Trophoblast cell (in vitro differentiated cells and primary cell): ENCODE measurements at regions not wholly inside any gene's neighbourhood (a gene's known extent, or its start where the extent isn't known, plus 50 kb on each side); places are given as distances from the start of the nearest gene placed in this dataset.

Experiments
- DNase-seq, 2 donors: peaks; one replicate each; pipeline ENCODE4 v3.0.0-alpha.2; 2016
- H2AFZ ChIP-seq: 2 replicates; pipeline ENCODE4 v1.6.1; 2013; ENCODE audit warnings: low read length, moderate library complexity, mild to moderate bottlenecking; ENCODE audit not compliant: insufficient read depth, poor library complexity
- H2AK5ac ChIP-seq: 2 replicates; pipeline ENCODE4 v1.6.1; 2013; ENCODE audit warnings: mild to moderate bottlenecking, low read length
- H2BK120ac ChIP-seq: 2 replicates; pipeline ENCODE4 v1.6.1; 2013; ENCODE audit warnings: low read length, mild to moderate bottlenecking, moderate library complexity; ENCODE audit not compliant: insufficient read depth, poor library complexity
- H2BK12ac ChIP-seq: 2 replicates; pipeline ENCODE4 v1.6.1; 2013; ENCODE audit warnings: mild to moderate bottlenecking, low read length, moderate library complexity
- H2BK5ac ChIP-seq: 2 replicates; pipeline ENCODE4 v1.6.1; 2013; ENCODE audit warnings: low read length, low read depth, moderate library complexity, mild to moderate bottlenecking; ENCODE audit not compliant: poor library complexity
- H3K14ac ChIP-seq: 2 replicates; pipeline ENCODE4 v1.6.1; 2013; ENCODE audit warnings: mild to moderate bottlenecking, low read length
- H3K18ac ChIP-seq: 2 replicates; pipeline ENCODE4 v1.6.1; 2013; ENCODE audit warnings: mild to moderate bottlenecking, low read length
- H3K23ac ChIP-seq: 2 replicates; pipeline ENCODE4 v1.6.1; 2013; ENCODE audit warnings: low read length
- H3K27ac ChIP-seq: 2 replicates; pipeline ENCODE4 v1.5.1; 2013; ENCODE audit warnings: low read depth, mild to moderate bottlenecking, inconsistent platforms, low read length, moderate library complexity
- H3K27me3 ChIP-seq: 2 replicates; pipeline ENCODE4 v1.6.1; 2013; ENCODE audit warnings: inconsistent platforms, mild to moderate bottlenecking, low read length, moderate library complexity; ENCODE audit not compliant: insufficient read depth
- H3K36me3 ChIP-seq, 2 experiments: 1 replicate in 1 of 2; 2 replicates in 1 of 2; pipeline ENCODE4 v1.6.1; 2013; ENCODE audit warnings: low read length in 2 of 2, mild to moderate bottlenecking in 2 of 2, moderate library complexity in 1 of 2; ENCODE audit not compliant: insufficient read depth in 2 of 2, control insufficient read depth in 1 of 2
- H3K4ac ChIP-seq: 2 replicates; pipeline ENCODE4 v1.6.1; 2013; ENCODE audit warnings: low read depth, mild to moderate bottlenecking, low read length, moderate library complexity
- H3K4me1 ChIP-seq, 2 experiments: 1 replicate in 1 of 2; 2 replicates in 1 of 2; pipeline ENCODE4 v1.6.1; 2013; ENCODE audit warnings: low read length in 2 of 2, mild to moderate bottlenecking in 2 of 2, moderate library complexity in 1 of 2; ENCODE audit not compliant: insufficient read depth in 2 of 2, control insufficient read depth in 1 of 2
- H3K4me2 ChIP-seq: 2 replicates; pipeline ENCODE4 v1.6.1; 2013; ENCODE audit warnings: inconsistent platforms, mild to moderate bottlenecking, low read length, moderate library complexity
- H3K4me3 ChIP-seq: 2 replicates; pipeline ENCODE4 v1.5.1; 2013; ENCODE audit warnings: mild to moderate bottlenecking, low read depth, low read length, inconsistent platforms
- H3K79me1 ChIP-seq: one replicate; pipeline ENCODE4 v1.6.1; 2013; ENCODE audit warnings: low read length
- H3K79me2 ChIP-seq: 2 replicates; pipeline ENCODE4 v1.6.1; 2013; ENCODE audit warnings: low read length, mild to moderate bottlenecking; ENCODE audit not compliant: control insufficient read depth, insufficient read depth, poor library complexity
- H3K9ac ChIP-seq: 2 replicates; pipeline ENCODE4 v1.6.1; 2013; ENCODE audit warnings: mild to moderate bottlenecking, low read length
- H3K9me3 ChIP-seq: 2 replicates; pipeline ENCODE4 v1.6.1; 2013; ENCODE audit warnings: low read depth, mild to moderate bottlenecking, control low read depth, inconsistent platforms, low read length; ENCODE audit not compliant: insufficient read depth
- H4K12ac ChIP-seq: 2 replicates; pipeline ENCODE4 v1.6.1; 2013; ENCODE audit warnings: low read depth, mild to moderate bottlenecking, low read length, moderate library complexity
- H4K8ac ChIP-seq: 2 replicates; pipeline ENCODE4 v1.6.1; 2013; ENCODE audit warnings: low read depth, mild to moderate bottlenecking, low read length, moderate library complexity
- H4K91ac ChIP-seq: one replicate; pipeline ENCODE4 v1.6.1; 2013; ENCODE audit warnings: low read depth, mild to moderate bottlenecking, low read length, moderate library complexity
- WGBS: extraction: QIAGEN DNeasy Blood & Tissue Kit; methylation state at CpG from one replicate; pipeline ENCODE4 v1.1.7; 2013; ENCODE audit warnings: missing lambda C conversion rate; ENCODE audit not compliant: insufficient read length, insufficient coverage; ENCODE audit errors: extremely low coverage; 5-methylcytosine and 5-hydroxymethylcytosine counted together

GRCh38 chr7:33792041-33792440 lies 113.3 kb upstream of the BMPER start:
- H3K14ac ChIP-seq = no peak overlapping the region
- no peak overlapping the region for H2AK5ac ChIP-seq
- no peak overlapping the region for H3K23ac ChIP-seq
- H3K9ac ChIP-seq = no peak overlapping the region
- no peak overlapping the region for H4K8ac ChIP-seq
- H3K4me3 ChIP-seq = no peak overlapping the region
- no peak overlapping the region for H2BK5ac ChIP-seq
- no peak overlapping the region for H2AFZ ChIP-seq
- no peak overlapping the region for H2BK120ac ChIP-seq
- no peak overlapping the region for H3K4me2 ChIP-seq
- H3K79me2 ChIP-seq = no peaks in the 10 kb centered on the region
- no peak for DNase-seq
- H3K36me3 ChIP-seq = no peaks in the 10 kb centered on the region
- no peak overlapping the region for H3K18ac ChIP-seq
- peaks cover 0 to 7% of the 10 kb centered on the region in 2 experiments for H3K4me1 ChIP-seq
- no peak overlapping the region for H4K91ac ChIP-seq
- H3K9me3 ChIP-seq = peaks cover 3% of the 10 kb centered on the region
- H3K27ac ChIP-seq = no peak overlapping the region
- no peaks in the 10 kb centered on the region for H3K27me3 ChIP-seq
- H3K4ac ChIP-seq = no peak overlapping the region
- WGBS = no CpG with 5 or more reads among the region's 2 CpGs
- no peak overlapping the region for H2BK12ac ChIP-seq
- H4K12ac ChIP-seq = no peak overlapping the region
- H3K79me1 ChIP-seq = no peaks in the 10 kb centered on the region

- H3K4me2 ChIP-seq = no peak overlapping the region
- no peak overlapping the region for H2BK5ac ChIP-seq
- no peak overlapping the region for H2AFZ ChIP-seq
- peaks cover 0 to 7% of the 10 kb centered on the region in 2 experiments for H3K4me1 ChIP-seq
- H3K27me3 ChIP-seq = no peaks in the 10 kb centered on the region
- no peak overlapping the region for H2AK5ac ChIP-seq
- no CpG with 5 or more reads among the region's 4 CpGs for WGBS
- no peak overlapping the region for H3K4ac ChIP-seq
- no peak overlapping the region for H4K12ac ChIP-seq
- no peak for DNase-seq
- H3K27ac ChIP-seq = no peak overlapping the region
- no peaks in the 10 kb centered on the region for H3K79me2 ChIP-seq
- no peak overlapping the region for H3K4me3 ChIP-seq
- H3K79me1 ChIP-seq = no peaks in the 10 kb centered on the region
- H2BK12ac ChIP-seq = no peak overlapping the region
- no peak overlapping the region for H3K14ac ChIP-seq
- H4K91ac ChIP-seq = no peak overlapping the region
- no peak overlapping the region for H2BK120ac ChIP-seq
- no peak overlapping the region for H3K18ac ChIP-seq
- H3K36me3 ChIP-seq = no peaks in the 10 kb centered on the region
- H3K9me3 ChIP-seq = peaks cover 3% of the 10 kb centered on the region
- H4K8ac ChIP-seq = no peak overlapping the region
- no peak overlapping the region for H3K9ac ChIP-seq
- H3K23ac ChIP-seq = no peak overlapping the region
Measured at GRCh38 chr7:33792547-33793105, 112.7 kb upstream of the BMPER start.

- H3K4me3 ChIP-seq = no peak overlapping the region
- H3K4me1 ChIP-seq = peaks cover 4 to 11% of the 10 kb centered on the region in 2 experiments
- H3K4me2 ChIP-seq = no peak overlapping the region
- no peaks in the 10 kb centered on the region for H3K79me2 ChIP-seq
- no peak overlapping the region for H3K4ac ChIP-seq
- H2BK12ac ChIP-seq = no peak overlapping the region
- no peak overlapping the region for H3K18ac ChIP-seq
- H2BK5ac ChIP-seq = no peak overlapping the region
- H3K23ac ChIP-seq = no peak overlapping the region
- H3K9me3 ChIP-seq = peaks cover 3% of the 10 kb centered on the region
- H4K12ac ChIP-seq = no peak overlapping the region
- peaks cover 4% of the 10 kb centered on the region for H3K79me1 ChIP-seq
- H3K14ac ChIP-seq = no peak overlapping the region
- H3K36me3 ChIP-seq = no peaks in the 10 kb centered on the region
- no peak overlapping the region for H3K27ac ChIP-seq
- no peak overlapping the region for H4K91ac ChIP-seq
- no peak overlapping the region for H4K8ac ChIP-seq
- no peak for DNase-seq
- H2AK5ac ChIP-seq = no peak overlapping the region
- no peak overlapping the region for H3K9ac ChIP-seq
- H2AFZ ChIP-seq = no peak overlapping the region
- WGBS = no CpG with 5 or more reads among the region's 2 CpGs
- H3K27me3 ChIP-seq = no peaks in the 10 kb centered on the region
- H2BK120ac ChIP-seq = no peak overlapping the region
Measured at GRCh38 chr7:33793616-33794015, 111.7 kb upstream of the BMPER start.

GRCh38 chr7:33794419-33794818 lies 110.9 kb upstream of the BMPER start:
- H3K9me3 ChIP-seq = peaks cover 3% of the 10 kb centered on the region
- H4K8ac ChIP-seq = no peak overlapping the region
- H3K4me2 ChIP-seq = no peak overlapping the region
- no peak overlapping the region for H2BK5ac ChIP-seq
- no peaks in the 10 kb centered on the region for H3K27me3 ChIP-seq
- no peaks in the 10 kb centered on the region for H3K79me2 ChIP-seq
- H3K9ac ChIP-seq = no peak overlapping the region
- no peaks in the 10 kb centered on the region for H3K36me3 ChIP-seq
- H3K4me3 ChIP-seq = no peak overlapping the region
- no peak overlapping the region for H2BK120ac ChIP-seq
- H2BK12ac ChIP-seq = no peak overlapping the region
- no peak overlapping the region for H3K14ac ChIP-seq
- no peak overlapping the region for H4K91ac ChIP-seq
- H3K4ac ChIP-seq = no peak overlapping the region
- DNase-seq = no peak
- H2AK5ac ChIP-seq = no peak overlapping the region
- no peak overlapping the region for H3K23ac ChIP-seq
- H3K18ac ChIP-seq = no peak overlapping the region
- H4K12ac ChIP-seq = no peak overlapping the region
- H3K79me1 ChIP-seq = peaks cover 7% of the 10 kb centered on the region
- no CpG with 5 or more reads among the region's 6 CpGs for WGBS
- no peak overlapping the region for H3K27ac ChIP-seq
- peaks cover 8 to 15% of the 10 kb centered on the region in 2 experiments for H3K4me1 ChIP-seq
- H2AFZ ChIP-seq = no peak overlapping the region
